Cardiac septum (tissue), 1 donor: ENCODE measurements at regions not wholly inside any gene's neighbourhood (a gene's known extent, or its start where the extent isn't known, plus 50 kb on each side); places are given as distances from the start of the nearest gene placed in this dataset.

ENCODE experiments used
- DNase-seq: peaks from one replicate; pipeline ENCODE4 v3.0.0-alpha.2; 2020; ENCODE audit warnings: low spot score
- intact Hi-C: fragments of 100-400 bp; cut with DNase I; formaldehyde crosslinking; loops from one replicate; pipeline ENCODE4 v1.14.0; 2022
- donor health status: DM: no; HTN: no; CAD: no.

GRCh38 chr9:89896806-89897340, 292.1 kb downstream of the GADD45G start:
- DNase-seq = no peak
- intact Hi-C loops = no loop called here

GRCh38 chr9:89899573-89899972, 294.8 kb downstream of the GADD45G start:
- intact Hi-C loops = no loop called here
- DNase-seq = no peak

GRCh38 chr9:89901920-89902319, 297.1 kb downstream of the GADD45G start:
- intact Hi-C loops = no loop called here
- no peak for DNase-seq

GRCh38 chr9:89902450-89903140, 297.8 kb downstream of the GADD45G start:
- DNase-seq = no peak
- intact Hi-C loops = no loop called here

GRCh38 chr9:89903141-89903475, 298.3 kb downstream of the GADD45G start:
- DNase-seq = no peak
- intact Hi-C loops = no loop called here

GRCh38 chr9:89905606-89906338, 301.0 kb downstream of the GADD45G start:
- DNase-seq = no peak
- intact Hi-C loops = no loop called here

GRCh38 chr9:89911721-89912604, 307.2 kb downstream of the GADD45G start:
- intact Hi-C loops = no loop called here
- no peak for DNase-seq

GRCh38 chr9:89912605-89912953, 307.8 kb downstream of the GADD45G start:
- no peak for DNase-seq

GRCh38 chr9:89915187-89915586, 310.4 kb downstream of the GADD45G start:
- no peak for DNase-seq

More at GRCh38 chr9:89912605-89912953, 307.8 kb downstream of the GADD45G start:
- intact Hi-C loops = no loop called here

GRCh38 chr9:89916001-89916597, 311.3 kb downstream of the GADD45G start:
- intact Hi-C loops = loop anchor here (5.0 kb wide), 1 partner anchor 181 kb away; no protein-coding TSS in a partner anchor

More at GRCh38 chr9:89915187-89915586, 310.4 kb downstream of the GADD45G start:
- intact Hi-C loops = loop anchor here (5.0 kb wide), 1 partner anchor 182 kb away; no protein-coding TSS in a partner anchor

GRCh38 chr9:89917861-89918260, 313.0 kb downstream of the GADD45G start:
- intact Hi-C loops = loop anchor here (5.0 kb wide), 1 partner anchor 179 kb away; no protein-coding TSS in a partner anchor
- no peak for DNase-seq

More at GRCh38 chr9:89916001-89916597, 311.3 kb downstream of the GADD45G start:
- no peak for DNase-seq

- no peak for DNase-seq
Observed at GRCh38 chr9:89919171-89919681, 314.4 kb downstream of the GADD45G start.

GRCh38 chr9:89920131-89920530, 315.3 kb downstream of the GADD45G start:
- DNase-seq = no peak
- intact Hi-C loops = no loop called here

More at GRCh38 chr9:89919171-89919681, 314.4 kb downstream of the GADD45G start:
- intact Hi-C loops = loop anchor here (1.0 to 5.0 kb wide), 2 partner anchors 178 to 313 kb away; no protein-coding TSS in a partner anchor

- intact Hi-C loops = no loop called here
- no peak for DNase-seq
Observed at GRCh38 chr9:89920951-89921350, 316.1 kb downstream of the GADD45G start.

GRCh38 chr9:89922099-89922498, 317.3 kb downstream of the GADD45G start:
- intact Hi-C loops = no loop called here
- DNase-seq = no peak

GRCh38 chr9:89923174-89923573, 318.4 kb downstream of the GADD45G start:
- intact Hi-C loops = no loop called here
- no peak for DNase-seq

- no peak for DNase-seq
- intact Hi-C loops = no loop called here
Observed at GRCh38 chr9:89923961-89924504, 319.2 kb downstream of the GADD45G start.

GRCh38 chr9:89924611-89925010, 319.8 kb downstream of the GADD45G start:
- DNase-seq = no peak
- intact Hi-C loops = no loop called here

GRCh38 chr9:89926167-89926566, 321.4 kb downstream of the GADD45G start:
- no peak for DNase-seq
- intact Hi-C loops = no loop called here
